Tibial artery (tissue), 4 donors: ENCODE measurements at regions not wholly inside any gene's neighbourhood (a gene's known extent, or its start where the extent isn't known, plus 50 kb on each side); places are given as distances from the start of the nearest gene placed in this dataset.

Experiments
- DNase-seq, 2 donors: peaks; one replicate each; pipeline ENCODE4 v3.0.0-alpha.2; 2019
- H3K27ac ChIP-seq, 2 donors: fragments of 200-600 bp; sonication (generic) in 1 of 2; 1 replicate in 1 of 2; 2 replicates in 1 of 2; pipeline ENCODE4 v1.5.1; 2018 to 2019; ENCODE audit warnings: mild to moderate bottlenecking in 1 of 2
- H3K27me3 ChIP-seq, 2 donors: fragments of 200-600 bp; sonication (generic) in 1 of 2; one replicate each; pipeline versions ENCODE4 v1.5.1 to v1.6.0; 2016 to 2019
- H3K36me3 ChIP-seq, 3 donors: fragments of 200-600 bp; sonication (generic) in 2 of 3; one replicate each; pipeline ENCODE4 v1.5.1; 2016 to 2019; ENCODE audit warnings: mild to moderate bottlenecking in 2 of 3
- H3K4me1 ChIP-seq, 4 donors: fragments of 200-600 bp; sonication (generic) in 2 of 4; 1 replicate in 3 of 4; 2 replicates in 1 of 4; pipeline ENCODE4 v1.5.1; 2016 to 2019
- H3K4me3 ChIP-seq, 2 donors: fragments of 200-600 bp; sonication (generic) in 1 of 2; 1 replicate in 1 of 2; 2 replicates in 1 of 2; pipeline ENCODE4 v1.5.1; 2018 to 2019; ENCODE audit warnings: mild to moderate bottlenecking in 2 of 2
- H3K9me3 ChIP-seq, 3 donors: fragments of 200-600 bp; sonication (generic) in 1 of 3; one replicate each; pipeline ENCODE4 v1.5.1; 2016 to 2019
- intact Hi-C: fragments of 100-400 bp; cut with DNase I; formaldehyde crosslinking; loops from one replicate; pipeline ENCODE4 v1.15.0; 2023; ENCODE audit warnings: low total_unique reads
- TF ChIP-seq, protein P1 (sequence below), 2 experiments: fragments of 200-600 bp in 1 of 2; fragments of 450-650 bp in 1 of 2; IDR thresholded peaks; one replicate each; pipeline ENCODE4 v1.5.1; 2017 to 2019; ENCODE audit warnings: antibody characterized with exemption in 2 of 2, mild to moderate bottlenecking in 1 of 2, moderate library complexity in 1 of 2

DNA sequence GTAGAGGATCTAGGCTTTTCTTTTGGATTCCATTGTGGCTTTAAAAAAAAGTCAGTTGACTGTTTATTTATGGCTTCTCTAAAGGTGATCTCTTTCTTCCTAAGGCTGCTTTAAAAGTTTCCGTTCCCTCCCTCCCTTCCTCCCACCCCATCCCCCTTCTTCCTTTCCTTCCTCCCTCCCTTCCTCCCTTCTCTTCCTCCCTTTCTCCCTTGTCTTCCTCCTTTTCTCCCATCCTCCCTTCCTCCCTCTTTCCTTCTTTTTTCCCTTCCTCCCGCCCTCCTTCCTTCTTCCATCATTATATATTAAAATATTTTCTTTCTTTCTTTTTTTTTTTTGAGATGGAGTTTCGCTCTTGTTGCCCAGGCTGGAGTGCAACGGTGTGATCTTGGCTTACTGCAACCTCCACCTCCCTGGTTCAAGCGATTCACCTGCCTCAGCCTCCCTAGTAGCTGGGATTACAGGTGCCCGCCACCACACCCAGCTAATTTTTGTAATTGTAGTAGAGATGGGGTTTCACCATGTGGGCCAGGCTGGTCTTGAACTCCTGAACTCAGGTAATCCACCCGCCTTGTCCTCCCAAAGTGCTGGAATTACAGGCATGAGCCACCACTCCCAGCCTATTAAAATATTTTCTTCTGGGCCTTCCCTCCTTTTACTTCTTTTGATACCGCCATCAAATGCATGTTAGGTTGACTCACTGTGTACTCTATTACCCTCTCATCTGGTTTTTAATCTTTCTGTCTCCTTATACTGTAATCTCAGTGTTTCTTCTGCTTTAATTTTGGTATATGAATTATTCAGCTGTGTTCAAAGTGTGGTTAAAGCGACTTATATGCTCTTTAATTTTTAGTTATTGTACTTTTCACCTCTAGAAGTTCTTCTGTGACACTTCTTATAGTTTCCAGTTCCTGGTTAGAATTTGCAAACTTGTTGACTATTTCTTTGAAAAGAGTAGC lies 59.2 kb upstream of the ATP5PO start:
- H3K4me1 ChIP-seq: peaks cover 0 to 35% (median 9%) of the 10 kb centered on the region in 4 donors
- peak overlapping the region in 1 of 2 donors; percentile 60 for H3K27ac ChIP-seq
- TF ChIP-seq, protein P1, sequence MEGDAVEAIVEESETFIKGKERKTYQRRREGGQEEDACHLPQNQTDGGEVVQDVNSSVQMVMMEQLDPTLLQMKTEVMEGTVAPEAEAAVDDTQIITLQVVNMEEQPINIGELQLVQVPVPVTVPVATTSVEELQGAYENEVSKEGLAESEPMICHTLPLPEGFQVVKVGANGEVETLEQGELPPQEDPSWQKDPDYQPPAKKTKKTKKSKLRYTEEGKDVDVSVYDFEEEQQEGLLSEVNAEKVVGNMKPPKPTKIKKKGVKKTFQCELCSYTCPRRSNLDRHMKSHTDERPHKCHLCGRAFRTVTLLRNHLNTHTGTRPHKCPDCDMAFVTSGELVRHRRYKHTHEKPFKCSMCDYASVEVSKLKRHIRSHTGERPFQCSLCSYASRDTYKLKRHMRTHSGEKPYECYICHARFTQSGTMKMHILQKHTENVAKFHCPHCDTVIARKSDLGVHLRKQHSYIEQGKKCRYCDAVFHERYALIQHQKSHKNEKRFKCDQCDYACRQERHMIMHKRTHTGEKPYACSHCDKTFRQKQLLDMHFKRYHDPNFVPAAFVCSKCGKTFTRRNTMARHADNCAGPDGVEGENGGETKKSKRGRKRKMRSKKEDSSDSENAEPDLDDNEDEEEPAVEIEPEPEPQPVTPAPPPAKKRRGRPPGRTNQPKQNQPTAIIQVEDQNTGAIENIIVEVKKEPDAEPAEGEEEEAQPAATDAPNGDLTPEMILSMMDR (IDR thresholded peaks at IDR 0.05): no peak
- no peak overlapping the region for H3K4me3 ChIP-seq
- H3K36me3 ChIP-seq: no peaks in the 10 kb centered on the region
- intact Hi-C loops: no loop called here
- no peaks in the 10 kb centered on the region for H3K9me3 ChIP-seq
- DNase-seq: no peak
- H3K27me3 ChIP-seq: no peaks in the 10 kb centered on the region

DNA sequence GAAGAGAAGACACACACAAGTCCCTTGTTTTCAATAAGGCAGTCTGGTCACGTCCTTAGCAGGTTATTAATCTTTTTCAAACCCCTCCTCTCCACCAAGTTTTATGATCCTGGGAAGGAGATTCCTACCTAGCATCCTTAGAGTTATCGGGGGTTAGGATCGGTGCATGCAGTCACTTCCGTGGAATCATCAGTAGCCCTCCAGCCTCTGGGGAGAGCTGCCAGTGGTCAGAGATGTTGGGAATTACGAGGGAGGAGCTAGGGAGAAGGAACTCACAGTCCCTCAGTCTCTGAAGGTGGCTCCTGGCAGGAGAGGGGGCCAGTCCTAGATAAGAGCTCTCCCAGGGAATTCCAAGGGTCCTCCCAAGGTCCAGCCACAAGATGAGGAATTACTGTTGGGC lies 57.7 kb upstream of the ATP5PO start:
- TF ChIP-seq, protein P1 (IDR thresholded peaks at IDR 0.05): no peak
- H3K27ac ChIP-seq: no peak overlapping the region
- DNase-seq: no peak
- H3K4me1 ChIP-seq: peaks cover 0 to 50% (median 17%) of the 10 kb centered on the region in 4 donors
- no peaks in the 10 kb centered on the region for H3K27me3 ChIP-seq
- H3K36me3 ChIP-seq: no peaks in the 10 kb centered on the region
- intact Hi-C loops: no loop called here
- H3K9me3 ChIP-seq: no peaks in the 10 kb centered on the region
- no peak overlapping the region for H3K4me3 ChIP-seq

DNA sequence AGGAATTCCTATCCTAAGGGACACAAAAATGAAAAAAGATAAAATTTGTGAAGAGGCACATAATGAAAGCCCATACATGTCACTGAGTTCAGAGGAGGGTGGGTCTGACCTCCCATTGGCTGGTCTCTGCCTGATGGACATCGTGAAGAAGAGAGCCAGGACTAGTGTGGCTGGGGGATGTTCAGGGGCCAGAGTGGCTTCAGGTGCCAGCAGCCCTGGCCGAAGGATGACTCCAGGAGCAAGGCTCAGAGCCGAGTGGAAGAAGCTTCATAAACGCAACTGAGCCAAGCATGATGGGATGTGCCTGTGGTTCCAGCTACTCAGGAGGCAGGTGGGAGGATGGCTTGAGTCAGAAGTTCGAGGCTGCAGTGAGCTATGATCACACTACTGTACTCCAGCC lies 56.9 kb upstream of the ATP5PO start:
- no peak overlapping the region for H3K4me3 ChIP-seq
- intact Hi-C loops: no loop called here
- DNase-seq: no peak
- H3K36me3 ChIP-seq: no peaks in the 10 kb centered on the region
- H3K4me1 ChIP-seq: peaks cover 0 to 50% (median 18%) of the 10 kb centered on the region in 4 donors
- no peaks in the 10 kb centered on the region for H3K9me3 ChIP-seq
- H3K27ac ChIP-seq: no peak overlapping the region
- no peaks in the 10 kb centered on the region for H3K27me3 ChIP-seq
- TF ChIP-seq, protein P1 (IDR thresholded peaks at IDR 0.05): no peak

DNA sequence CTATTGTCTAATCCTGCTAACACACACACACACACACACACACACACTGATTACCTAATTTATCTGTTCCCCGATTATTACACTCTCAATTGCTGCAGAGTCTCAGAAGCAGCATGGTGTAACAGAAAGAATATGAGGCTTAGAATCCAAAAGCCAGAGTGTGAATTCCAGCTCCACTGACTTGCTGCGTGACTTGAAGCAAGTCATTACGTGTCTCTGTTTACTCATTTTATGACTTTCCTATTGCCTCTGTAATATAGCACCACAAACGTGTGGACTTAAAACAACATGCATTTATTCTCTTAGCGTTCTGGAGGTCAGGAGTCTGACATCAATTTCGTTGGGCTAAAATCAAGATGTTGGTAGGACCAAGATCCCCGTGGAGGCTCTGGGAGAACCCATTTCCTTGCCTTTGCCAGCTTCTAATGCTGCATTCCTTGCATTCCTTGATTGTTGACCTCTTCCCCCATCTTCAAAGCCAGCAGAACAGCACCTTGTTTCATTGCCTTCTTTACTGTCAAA lies 55.9 kb upstream of the ATP5PO start:
- H3K27ac ChIP-seq: no peak overlapping the region
- TF ChIP-seq, protein P1 (IDR thresholded peaks at IDR 0.05): no peak
- peaks cover 0 to 40% (median 18%) of the 10 kb centered on the region in 4 donors for H3K4me1 ChIP-seq
- H3K27me3 ChIP-seq: no peaks in the 10 kb centered on the region
- no peaks in the 10 kb centered on the region for H3K36me3 ChIP-seq
- intact Hi-C loops: no loop called here
- DNase-seq: no peak
- no peaks in the 10 kb centered on the region for H3K9me3 ChIP-seq
- no peak overlapping the region for H3K4me3 ChIP-seq

DNA sequence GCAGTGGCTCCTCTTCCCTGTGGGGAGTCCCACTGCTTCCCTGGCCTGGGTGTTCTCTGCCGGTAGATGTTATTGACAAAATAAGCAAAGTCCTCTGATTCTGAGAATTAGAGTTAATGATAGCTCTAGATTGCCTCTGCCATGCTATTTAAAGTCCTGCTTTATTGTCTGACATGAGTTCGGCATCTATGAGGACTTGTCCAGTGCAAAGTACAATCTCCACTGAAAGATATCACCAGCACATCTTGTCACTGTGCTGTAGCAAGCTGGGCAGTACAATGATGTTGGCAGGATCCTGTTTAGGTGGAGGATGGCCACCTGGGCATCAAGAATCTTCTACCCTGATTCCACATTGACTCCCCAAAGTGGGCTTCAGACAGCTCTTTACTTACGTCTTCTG lies 54.0 kb upstream of the ATP5PO start:
- no peak for DNase-seq
- Histone ChIP-seq H3K27me3 (no peaks in the 10 kb centered on the region), H3K4me1 (peaks cover 0 to 28% (median 14%) of the 10 kb centered on the region in 4 donors), H3K27ac (peak overlapping the region; percentile 57 to 59), H3K4me3 (no peak overlapping the region), H3K36me3 (no peaks in the 10 kb centered on the region), H3K9me3 (no peaks in the 10 kb centered on the region)
- intact Hi-C loops: no loop called here
- TF ChIP-seq, protein P1 (IDR thresholded peaks at IDR 0.05): no peak
